ENCODE measurements at regions not wholly inside any gene's neighbourhood (a gene's known extent, or its start where the extent isn't known, plus 50 kb on each side); places are given as distances from the start of the nearest gene placed in this dataset.

DNA sequence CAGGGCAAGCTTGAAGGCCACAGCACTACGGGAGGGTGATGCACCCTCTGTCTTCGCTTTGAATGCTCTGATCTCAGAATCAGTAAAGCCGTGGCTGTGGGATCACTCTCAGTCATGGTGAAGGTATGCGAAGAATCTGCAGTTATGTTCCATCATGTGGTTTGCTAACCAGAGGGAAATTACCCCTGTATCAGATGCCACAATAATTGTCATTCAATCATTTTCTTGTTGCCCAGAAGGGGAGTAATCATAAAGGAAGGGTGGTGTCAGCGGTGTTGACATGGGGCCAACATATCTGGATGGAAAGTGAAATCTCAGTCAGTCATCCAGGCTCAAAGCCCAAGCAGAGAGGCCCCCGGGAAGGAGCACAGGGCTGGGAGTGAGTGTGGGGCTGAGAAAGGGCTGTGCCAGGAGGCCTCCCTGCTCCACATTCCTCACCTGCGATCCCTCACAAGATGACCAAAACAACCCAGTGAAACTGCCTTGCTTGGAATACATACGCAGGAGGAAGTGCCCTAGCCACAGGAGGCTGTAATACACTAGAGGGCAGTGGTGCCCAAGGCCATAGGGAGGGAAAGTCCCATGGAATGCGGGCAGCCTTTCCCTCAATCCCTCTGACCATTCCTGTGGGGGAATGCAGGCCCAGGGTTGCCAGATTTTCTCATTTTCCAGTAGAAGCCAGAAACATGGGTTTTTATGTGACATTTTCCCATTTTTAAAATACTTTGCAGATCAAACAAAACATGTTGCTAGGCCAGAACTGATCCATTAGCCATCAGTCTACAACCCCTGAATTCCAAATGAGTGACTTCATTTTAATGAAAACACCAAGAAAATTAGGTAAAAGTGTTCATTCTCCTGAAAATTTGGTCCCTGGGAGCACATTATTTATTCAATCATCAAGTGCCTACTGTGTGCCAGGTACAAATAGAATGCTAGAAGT is 95.7 kb upstream of the VANGL1 start:
- CTCF ChIA-PET = no interaction called here
- H3K4me1 Mint-ChIP-seq (ENCODE audit: low read depth) = no peaks in the 10 kb centered on the region
- no peaks in the 10 kb centered on the region for H3K9me3 Mint-ChIP-seq
- H3K27me3 Mint-ChIP-seq (ENCODE audit: low read depth) = peaks cover 2% of the 10 kb centered on the region
- intact Hi-C loops (cut with micrococcal nuclease) = no loop called here
- no peak overlapping the region for H3K4me3 Mint-ChIP-seq
- H3K27ac Mint-ChIP-seq = no peak overlapping the region
- DNase-seq = peak; percentile 12
- no peaks in the 10 kb centered on the region for H3K36me3 Mint-ChIP-seq (ENCODE audit: low read depth)

DNA sequence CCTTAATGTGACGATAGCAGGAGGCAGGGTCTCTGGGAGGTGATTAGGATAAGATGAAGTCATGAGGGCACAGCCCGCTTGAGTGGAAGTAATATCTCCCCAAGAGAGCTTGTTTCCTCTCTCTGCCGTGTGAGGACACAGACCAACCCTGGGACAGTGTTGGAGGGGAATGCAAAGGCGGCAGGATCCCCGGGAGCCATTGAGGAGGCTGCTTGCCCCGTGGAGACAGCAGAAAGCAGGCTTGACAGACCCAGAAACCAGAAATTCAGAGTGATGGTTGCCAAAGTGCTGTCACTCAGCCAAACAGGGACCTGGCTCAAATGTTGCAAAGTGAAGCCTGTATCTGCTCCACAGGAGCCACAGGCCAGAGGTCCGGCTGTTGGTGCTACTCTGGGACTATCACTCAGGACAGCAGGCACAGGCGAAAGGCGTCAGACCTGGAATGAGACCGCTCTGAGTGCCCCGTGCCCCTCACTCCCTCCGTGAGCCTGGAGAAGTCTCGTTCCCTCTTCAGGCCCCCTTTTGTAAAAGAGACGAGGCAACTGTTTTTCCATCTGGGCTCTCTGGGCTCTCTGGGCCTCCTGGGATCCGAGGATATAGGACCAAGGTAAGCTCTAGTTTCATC is 96.6 kb upstream of the VANGL1 start:
- Mint-ChIP-seq H3K4me3 (no peak overlapping the region), H3K9me3 (no peaks in the 10 kb centered on the region), H3K27me3 (ENCODE audit: low read depth) (peaks cover 2% of the 10 kb centered on the region), H3K4me1 (ENCODE audit: low read depth) (no peaks in the 10 kb centered on the region), H3K27ac (no peak overlapping the region), H3K36me3 (ENCODE audit: low read depth) (no peaks in the 10 kb centered on the region)
- DNase-seq = no peak
- CTCF ChIA-PET = no interaction called here
- intact Hi-C loops (cut with micrococcal nuclease) = no loop called here

DNA sequence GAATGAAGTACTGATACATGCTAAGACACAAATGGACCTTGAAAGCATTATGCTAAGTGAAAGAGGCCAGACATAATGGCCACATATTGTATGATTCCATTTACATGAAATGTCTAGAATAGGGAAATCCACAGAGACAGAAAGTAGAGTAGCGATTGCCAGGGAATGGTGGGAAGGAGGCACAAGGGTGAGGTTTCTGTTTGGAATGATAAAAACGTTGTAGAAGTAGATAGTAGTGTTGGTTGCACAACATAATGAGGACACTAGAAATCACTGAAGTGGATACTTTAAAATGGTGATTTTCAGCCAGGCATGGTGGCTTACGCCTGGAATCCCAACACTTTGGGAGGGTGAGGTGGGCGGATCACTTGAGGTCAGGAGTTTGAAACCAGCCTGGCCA is 97.6 kb upstream of the VANGL1 start:
- Mint-ChIP-seq H3K36me3 (ENCODE audit: low read depth) (no peaks in the 10 kb centered on the region), H3K27me3 (ENCODE audit: low read depth) (peaks cover 4% of the 10 kb centered on the region), H3K9me3 (no peaks in the 10 kb centered on the region), H3K4me3 (no peak overlapping the region), H3K4me1 (ENCODE audit: low read depth) (no peaks in the 10 kb centered on the region), H3K27ac (no peak overlapping the region)
- CTCF ChIA-PET = no interaction called here
- intact Hi-C loops (cut with micrococcal nuclease) = no loop called here
- no peak for DNase-seq

DNA sequence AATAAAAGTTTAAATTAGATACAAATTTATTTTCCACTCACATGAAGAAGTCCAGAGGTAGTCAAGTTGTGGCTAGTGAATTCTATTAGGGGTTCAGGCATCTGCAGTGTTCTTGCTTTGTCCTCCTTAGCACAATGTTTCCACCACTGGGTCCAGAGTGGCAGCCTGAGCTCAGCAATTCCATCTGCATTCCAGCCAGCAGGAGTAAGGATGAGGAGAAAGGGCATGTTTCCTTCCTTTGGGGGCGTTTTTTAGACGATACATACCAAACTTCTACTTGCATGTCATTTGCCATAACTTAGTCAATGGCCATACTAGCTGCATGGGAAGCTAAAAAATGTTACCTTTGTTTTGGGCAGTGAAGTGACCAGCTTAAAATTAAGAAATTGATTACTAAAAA is 98.5 kb upstream of the VANGL1 start:
- H3K4me3 Mint-ChIP-seq = no peak overlapping the region

DNA sequence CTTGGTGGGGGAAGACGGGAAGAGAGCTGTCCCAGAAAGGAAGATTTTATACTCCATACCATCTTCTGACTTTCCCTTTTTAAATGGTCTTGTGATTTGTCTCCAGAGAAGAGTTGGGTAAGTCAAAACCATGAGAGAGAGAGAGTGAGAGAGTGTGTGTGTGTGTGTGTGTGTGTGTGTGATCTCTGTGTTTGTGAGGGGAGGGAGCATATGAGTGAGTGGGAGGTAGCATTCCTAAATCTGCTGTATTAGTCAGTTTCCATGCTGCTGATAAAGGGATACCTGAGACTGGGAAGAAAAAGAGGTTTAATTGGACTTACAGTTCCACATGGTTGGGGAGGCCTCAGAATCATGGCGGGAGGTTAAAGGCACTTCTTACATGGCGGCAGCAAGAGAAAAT is 102.0 kb upstream of the VANGL1 start:
- Mint-ChIP-seq H3K36me3 (ENCODE audit: low read depth) (no peaks in the 10 kb centered on the region), H3K27ac (no peak overlapping the region)
- CTCF ChIA-PET = interaction anchor here (0.6 to 0.9 kb wide), 2 partner anchors 54 to 92 kb away, joined by 3 to 4 read pairs; no protein-coding TSS in a partner anchor

More for the DNA sequence above, 98.5 kb upstream of the VANGL1 start:
- H3K9me3 Mint-ChIP-seq = no peaks in the 10 kb centered on the region
- intact Hi-C loops (cut with micrococcal nuclease) = no loop called here
- no peak for DNase-seq
- H3K27ac Mint-ChIP-seq = no peak overlapping the region
- no peaks in the 10 kb centered on the region for H3K36me3 Mint-ChIP-seq (ENCODE audit: low read depth)
- CTCF ChIA-PET = interaction anchor here (1.0 kb wide), 1 partner anchor 9 kb away, joined by 3 read pairs; no protein-coding TSS in a partner anchor
- H3K27me3 Mint-ChIP-seq (ENCODE audit: low read depth) = peaks cover 4% of the 10 kb centered on the region
- no peaks in the 10 kb centered on the region for H3K4me1 Mint-ChIP-seq (ENCODE audit: low read depth)

DNA sequence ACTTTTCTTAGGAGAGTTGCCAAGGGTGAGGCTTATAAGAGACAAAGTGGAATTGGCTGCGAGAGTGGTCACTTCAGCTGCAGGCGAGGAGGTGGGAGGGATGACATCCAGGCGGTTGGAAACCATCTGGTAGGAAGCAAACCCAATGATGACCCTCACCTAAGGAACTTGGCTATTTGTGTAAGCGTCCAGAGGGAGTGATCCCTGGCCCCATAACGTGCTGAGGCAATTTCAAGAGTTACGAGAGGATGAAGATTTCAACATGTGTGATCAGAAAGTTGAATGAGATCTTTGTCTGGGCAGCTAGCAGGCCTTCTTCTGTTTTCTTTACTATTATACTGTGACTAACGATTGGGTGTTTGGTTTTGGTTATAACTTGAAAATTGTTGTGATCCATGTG is 102.7 kb upstream of the VANGL1 start:
- CTCF ChIA-PET = no interaction called here
- DNase-seq = no peak
- no peaks in the 10 kb centered on the region for H3K36me3 Mint-ChIP-seq (ENCODE audit: low read depth)
- no peak overlapping the region for H3K4me3 Mint-ChIP-seq
- H3K27ac Mint-ChIP-seq = no peak overlapping the region
- H3K27me3 Mint-ChIP-seq (ENCODE audit: low read depth) = peaks cover 3% of the 10 kb centered on the region
- intact Hi-C loops (cut with micrococcal nuclease) = no loop called here
- no peaks in the 10 kb centered on the region for H3K9me3 Mint-ChIP-seq
- H3K4me1 Mint-ChIP-seq (ENCODE audit: low read depth) = no peaks in the 10 kb centered on the region

More for the DNA sequence above, 102.0 kb upstream of the VANGL1 start:
- Mint-ChIP-seq H3K4me3 (no peak overlapping the region), H3K9me3 (no peaks in the 10 kb centered on the region), H3K27me3 (ENCODE audit: low read depth) (peaks cover 4% of the 10 kb centered on the region), H3K4me1 (ENCODE audit: low read depth) (no peaks in the 10 kb centered on the region)
- DNase-seq = no peak
- intact Hi-C loops (cut with micrococcal nuclease) = no loop called here

DNA sequence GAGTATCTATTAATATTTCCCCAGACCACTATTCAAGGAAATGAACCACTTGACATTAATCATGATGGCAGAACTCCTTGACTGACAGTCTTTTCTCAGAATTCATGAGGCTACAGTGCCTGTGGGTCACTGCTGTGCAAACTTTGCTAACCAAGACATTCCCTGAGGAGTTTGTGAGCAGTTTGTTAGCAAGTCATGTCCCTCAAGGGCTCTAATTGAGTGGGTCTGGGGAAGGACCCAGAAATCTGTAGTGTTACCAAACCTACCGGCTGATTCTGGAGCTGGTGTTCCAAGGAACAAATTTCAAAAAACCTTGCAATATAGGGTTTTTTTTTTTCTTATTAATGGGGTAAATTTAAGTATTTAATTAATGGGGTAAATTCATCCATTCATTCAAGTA is 103.2 kb upstream of the VANGL1 start:
- H3K9me3 Mint-ChIP-seq = no peaks in the 10 kb centered on the region
- H3K36me3 Mint-ChIP-seq (ENCODE audit: low read depth) = no peaks in the 10 kb centered on the region

DNA sequence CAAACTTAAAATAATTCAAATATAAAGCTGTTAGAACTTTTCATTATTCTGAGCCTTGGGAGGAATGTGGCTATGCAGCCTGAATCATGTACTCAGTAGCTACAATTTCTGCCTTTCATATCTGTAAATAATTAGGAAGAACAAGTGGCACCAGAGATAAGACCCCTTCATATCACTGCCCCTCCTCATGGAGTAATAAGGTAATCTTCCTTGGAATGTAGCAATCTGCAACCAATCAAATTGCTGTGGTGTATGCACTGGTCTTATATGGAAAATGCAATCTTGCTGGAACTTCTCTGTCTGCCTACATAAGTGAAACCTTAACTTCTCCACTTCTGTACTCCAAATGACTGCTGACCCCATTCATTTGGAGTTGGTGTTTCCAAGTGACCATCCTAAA is 104.4 kb upstream of the VANGL1 start:
- Mint-ChIP-seq H3K27me3 (ENCODE audit: low read depth) (peaks cover 2% of the 10 kb centered on the region), H3K9me3 (no peaks in the 10 kb centered on the region), H3K4me3 (no peak overlapping the region), H3K4me1 (ENCODE audit: low read depth) (no peaks in the 10 kb centered on the region), H3K36me3 (ENCODE audit: low read depth) (no peaks in the 10 kb centered on the region), H3K27ac (no peak overlapping the region)
- intact Hi-C loops (cut with micrococcal nuclease) = no loop called here
- no peak for DNase-seq
- CTCF ChIA-PET = no interaction called here

More for the DNA sequence above, 103.2 kb upstream of the VANGL1 start:
- Mint-ChIP-seq H3K4me3 (no peak overlapping the region), H3K27ac (no peak overlapping the region), H3K27me3 (ENCODE audit: low read depth) (peaks cover 2% of the 10 kb centered on the region), H3K4me1 (ENCODE audit: low read depth) (no peaks in the 10 kb centered on the region)
- no peak for DNase-seq
- CTCF ChIA-PET = no interaction called here
- intact Hi-C loops (cut with micrococcal nuclease) = no loop called here

DNA sequence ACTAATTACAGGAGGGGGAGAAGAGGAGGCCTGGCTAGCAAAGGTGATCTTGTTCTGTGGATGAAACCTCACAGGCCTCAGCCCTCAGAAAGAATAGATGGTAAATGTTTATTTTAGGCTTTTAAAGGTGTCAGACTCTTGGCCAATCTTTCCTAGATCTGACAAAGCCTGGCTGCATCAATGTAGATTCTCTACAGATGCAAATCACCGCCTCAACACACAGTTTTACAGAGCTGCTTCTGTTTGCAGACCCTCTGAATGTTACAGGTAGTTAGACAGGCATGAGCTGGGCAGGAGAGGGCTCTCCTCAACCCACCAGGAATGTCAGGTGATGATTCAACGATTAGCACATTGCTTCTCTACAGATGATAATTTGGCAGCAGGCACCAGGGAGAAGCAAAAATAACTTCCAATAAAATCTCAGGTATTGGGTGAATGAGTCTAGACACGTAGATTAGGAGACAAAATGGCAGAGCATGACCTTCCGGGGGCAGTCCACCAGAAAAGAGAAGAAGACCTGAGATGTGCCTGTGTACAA is 105.4 kb upstream of the VANGL1 start:
- Mint-ChIP-seq H3K27ac (no peak overlapping the region), H3K4me1 (ENCODE audit: low read depth) (no peaks in the 10 kb centered on the region), H3K36me3 (ENCODE audit: low read depth) (no peaks in the 10 kb centered on the region), H3K27me3 (ENCODE audit: low read depth) (peaks cover 2% of the 10 kb centered on the region), H3K4me3 (no peak overlapping the region), H3K9me3 (no peaks in the 10 kb centered on the region)
- intact Hi-C loops (cut with micrococcal nuclease) = no loop called here
- DNase-seq = no peak
- CTCF ChIA-PET = no interaction called here

DNA sequence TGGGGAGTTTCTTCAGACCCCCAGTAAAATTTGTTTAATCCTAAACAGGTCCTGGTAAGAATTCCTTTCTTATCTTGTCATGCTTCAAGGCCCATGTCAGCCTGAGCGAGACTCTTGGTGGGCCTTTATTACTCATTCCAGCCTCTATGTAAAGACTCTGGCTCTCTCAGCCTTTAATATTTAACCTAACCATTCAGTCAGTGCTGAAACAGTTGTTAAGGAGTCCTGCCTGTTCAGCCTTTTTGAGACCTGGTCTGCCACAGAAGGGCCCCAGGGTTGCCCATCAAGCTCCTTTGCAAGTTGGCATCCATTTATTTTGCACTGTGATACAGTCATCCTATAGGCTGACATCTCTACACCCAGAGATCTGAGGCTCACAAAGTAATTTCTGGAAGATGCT is 107.7 kb upstream of the VANGL1 start:
- DNase-seq = no peak
- Mint-ChIP-seq H3K36me3 (ENCODE audit: low read depth) (no peaks in the 10 kb centered on the region), H3K27ac (no peak overlapping the region), H3K4me1 (ENCODE audit: low read depth) (no peaks in the 10 kb centered on the region), H3K27me3 (ENCODE audit: low read depth) (no peaks in the 10 kb centered on the region), H3K4me3 (no peak overlapping the region), H3K9me3 (no peaks in the 10 kb centered on the region)
- intact Hi-C loops (cut with micrococcal nuclease) = no loop called here
- CTCF ChIA-PET = interaction anchor here (1.1 kb wide), 1 partner anchor 9 kb away, joined by 3 read pairs; no protein-coding TSS in a partner anchor

DNA sequence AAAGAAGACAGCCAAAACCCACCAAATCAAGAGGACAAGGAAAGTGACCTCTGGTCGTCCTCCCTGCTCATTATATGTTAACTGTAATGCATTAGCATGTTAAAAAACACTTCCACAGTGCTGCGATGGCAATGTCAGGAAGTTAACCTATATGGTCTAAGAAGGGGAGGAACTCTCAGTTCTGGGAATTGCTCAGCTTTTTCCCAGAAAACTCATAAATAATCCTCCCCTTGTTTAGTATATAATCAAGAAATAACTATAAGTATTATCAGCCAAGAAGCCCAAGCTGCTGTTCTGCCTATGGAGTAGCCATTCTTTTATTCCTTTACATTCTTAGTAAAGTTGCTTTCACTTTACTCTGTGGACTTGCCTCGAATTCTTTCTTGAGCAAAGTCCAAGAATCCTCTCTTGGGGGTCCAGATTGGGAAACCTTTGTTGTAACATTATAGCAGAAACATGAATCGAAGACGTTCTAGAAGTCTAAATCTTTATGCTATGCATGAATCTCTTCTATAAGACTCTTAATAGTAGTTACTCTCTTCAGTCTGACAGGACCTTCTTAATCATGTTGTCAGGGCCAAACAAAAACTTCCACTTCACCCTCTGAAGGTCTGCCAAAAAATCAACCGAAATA is 110.0 kb upstream of the VANGL1 start:
- Mint-ChIP-seq H3K27me3 (ENCODE audit: low read depth) (no peaks in the 10 kb centered on the region), H3K4me3 (no peak overlapping the region), H3K9me3 (no peaks in the 10 kb centered on the region), H3K36me3 (ENCODE audit: low read depth) (no peaks in the 10 kb centered on the region), H3K4me1 (ENCODE audit: low read depth) (no peaks in the 10 kb centered on the region), H3K27ac (no peak overlapping the region)
- CTCF ChIA-PET = no interaction called here
- no peak for DNase-seq
- intact Hi-C loops (cut with micrococcal nuclease) = no loop called here

DNA sequence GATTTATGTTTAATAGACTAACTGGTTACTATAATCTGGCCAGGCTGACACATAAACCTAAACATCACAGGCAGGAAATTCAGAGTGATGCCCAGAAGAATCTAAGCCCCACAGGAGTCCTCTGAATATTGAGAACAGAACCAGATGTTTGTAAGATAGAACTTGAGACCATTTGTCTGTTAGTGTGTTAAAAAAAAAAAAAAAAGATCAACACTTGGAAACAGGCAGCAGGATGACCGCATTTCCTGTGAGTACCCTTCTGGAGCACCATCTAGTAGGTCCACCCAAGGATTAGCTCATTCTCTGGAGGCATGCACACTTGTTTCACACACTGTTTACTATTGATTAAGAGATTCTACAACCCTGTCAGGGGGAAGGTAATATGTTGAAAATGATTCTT is 111.4 kb upstream of the VANGL1 start:
- CTCF ChIA-PET = no interaction called here
- Mint-ChIP-seq H3K4me3 (no peak overlapping the region), H3K36me3 (ENCODE audit: low read depth) (no peaks in the 10 kb centered on the region), H3K27me3 (ENCODE audit: low read depth) (no peaks in the 10 kb centered on the region), H3K27ac (no peak overlapping the region), H3K9me3 (no peaks in the 10 kb centered on the region), H3K4me1 (ENCODE audit: low read depth) (no peaks in the 10 kb centered on the region)
- intact Hi-C loops (cut with micrococcal nuclease) = no loop called here
- no peak for DNase-seq

Data from activated naive CD4-positive, alpha-beta T cell treated with anti-CD3 and anti-CD28 coated beads for 36 hours (primary cell).